ENCODE measurements at regions not wholly inside any gene's neighbourhood (a gene's known extent, or its start where the extent isn't known, plus 50 kb on each side); places are given as distances from the start of the nearest gene placed in this dataset.

DNA sequence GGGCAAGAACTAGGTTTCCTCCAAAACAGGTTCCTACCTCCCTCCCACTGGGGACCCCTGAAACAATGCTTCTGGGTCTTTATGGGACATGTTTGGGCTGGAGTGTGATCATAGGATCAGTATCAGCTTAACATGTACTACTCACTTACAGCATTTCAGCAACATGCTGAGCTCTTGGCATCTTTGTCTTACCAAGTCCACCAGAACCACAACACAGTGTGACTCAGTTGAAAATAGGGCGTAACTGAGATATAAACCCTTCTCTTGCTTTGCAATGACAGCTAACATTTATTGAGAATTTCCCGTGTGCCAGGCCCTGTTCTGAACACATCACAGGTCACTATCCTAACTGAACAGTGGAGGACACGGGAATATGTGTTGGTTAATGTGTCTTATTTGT lies 218.5 kb upstream of the LNX1 start:
- Histone ChIP-seq H3K4me1 (ENCODE audit: control insufficient read depth, insufficient read depth, low read length) (no peaks in the 10 kb centered on the region), H3K36me3 (ENCODE audit: control insufficient read depth, insufficient read depth, low read length, severe bottlenecking) (no peaks in the 10 kb centered on the region), H3K27me3 (replicated peaks; ENCODE audit: control insufficient read depth, insufficient read depth, low read length) (no peaks in the 10 kb centered on the region), H3K4me3 (ENCODE audit: low read length) (no peak overlapping the region), H3K9ac (ENCODE audit: low read length) (no peak overlapping the region), H3K9me3 (ENCODE audit: control insufficient read depth, low read length) (no peaks in the 10 kb centered on the region)
- no peak for DNase-seq (ENCODE audit: low read depth)

DNA sequence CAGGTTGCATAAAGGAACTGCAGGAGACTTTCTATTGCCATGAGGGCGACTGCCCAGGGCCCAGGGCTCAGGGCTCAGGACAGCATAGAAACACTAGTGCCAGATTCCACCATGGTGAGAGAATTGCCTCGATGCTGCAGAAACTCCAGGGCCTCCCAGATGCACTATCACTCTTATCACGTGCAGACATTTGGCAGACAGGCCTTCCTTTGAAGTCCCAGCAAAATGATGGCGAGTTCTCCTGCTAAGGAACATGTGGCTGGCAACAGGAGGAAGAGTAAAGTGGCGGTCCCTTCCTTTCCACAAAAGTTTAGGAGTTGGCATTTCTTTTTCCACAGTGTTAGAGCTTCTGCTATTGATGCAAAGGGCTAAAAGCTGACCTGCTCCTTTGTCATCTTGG lies 214.0 kb upstream of the LNX1 start:
- Histone ChIP-seq H3K36me3 (ENCODE audit: control insufficient read depth, insufficient read depth, low read length, severe bottlenecking) (no peaks in the 10 kb centered on the region), H3K4me1 (ENCODE audit: control insufficient read depth, insufficient read depth, low read length) (no peaks in the 10 kb centered on the region), H3K9ac (ENCODE audit: low read length) (no peak overlapping the region), H3K27me3 (replicated peaks; ENCODE audit: control insufficient read depth, insufficient read depth, low read length) (no peaks in the 10 kb centered on the region), H3K4me3 (ENCODE audit: low read length) (no peak overlapping the region), H3K9me3 (ENCODE audit: control insufficient read depth, low read length) (no peaks in the 10 kb centered on the region)
- DNase-seq (ENCODE audit: low read depth) = no peak

DNA sequence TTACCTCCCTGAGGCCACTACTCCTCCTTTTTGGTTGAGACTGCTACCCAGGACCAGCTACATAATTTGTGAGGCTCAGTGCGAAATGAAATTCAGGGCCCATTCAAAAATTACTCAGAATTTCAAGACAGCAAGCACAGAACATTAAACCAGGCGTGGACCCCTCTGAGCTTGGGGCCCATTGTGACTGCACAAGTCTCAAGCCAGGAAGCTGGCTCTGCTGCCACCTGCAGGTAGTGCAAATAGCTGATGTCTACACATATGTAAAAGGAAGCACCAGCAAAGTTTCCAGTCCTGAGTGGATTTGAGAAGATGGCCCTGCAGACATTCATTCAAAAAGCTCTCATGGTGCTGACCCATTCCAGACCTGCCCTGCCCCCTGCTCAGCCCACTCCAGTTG lies 213.4 kb upstream of the LNX1 start:
- Histone ChIP-seq H3K4me3 (ENCODE audit: low read length) (no peak overlapping the region), H3K27me3 (replicated peaks; ENCODE audit: control insufficient read depth, insufficient read depth, low read length) (no peaks in the 10 kb centered on the region), H3K9me3 (ENCODE audit: control insufficient read depth, low read length) (no peaks in the 10 kb centered on the region), H3K36me3 (ENCODE audit: control insufficient read depth, insufficient read depth, low read length, severe bottlenecking) (no peaks in the 10 kb centered on the region), H3K4me1 (ENCODE audit: control insufficient read depth, insufficient read depth, low read length) (no peaks in the 10 kb centered on the region), H3K9ac (ENCODE audit: low read length) (no peak overlapping the region)
- no peak for DNase-seq (ENCODE audit: low read depth)

DNA sequence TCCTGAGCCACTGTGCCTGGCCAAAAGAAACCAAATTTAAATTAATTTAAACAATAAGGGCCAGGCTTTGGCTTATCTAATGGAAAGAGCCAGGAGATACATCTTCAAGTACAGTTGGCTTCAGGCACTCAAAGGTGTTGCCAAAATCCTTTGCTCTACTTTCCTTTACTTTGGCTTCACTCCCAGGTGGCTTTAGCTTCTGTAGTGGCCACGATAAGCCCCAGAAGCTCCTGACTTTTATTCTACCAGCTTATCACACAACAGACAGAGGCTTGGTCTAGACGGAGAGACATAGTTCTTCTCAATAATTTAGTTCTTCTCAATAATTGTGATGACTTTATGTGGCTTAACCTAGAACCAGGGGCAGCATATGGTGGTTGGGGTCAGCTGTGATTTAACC lies 211.2 kb upstream of the LNX1 start:
- no peaks in the 10 kb centered on the region for H3K36me3 ChIP-seq (ENCODE audit: control insufficient read depth, insufficient read depth, low read length, severe bottlenecking)
- DNase-seq (ENCODE audit: low read depth) = no peak
- H3K9me3 ChIP-seq (ENCODE audit: control insufficient read depth, low read length) = no peaks in the 10 kb centered on the region
- no peak overlapping the region for H3K9ac ChIP-seq (ENCODE audit: low read length)
- no peaks in the 10 kb centered on the region for H3K27me3 ChIP-seq (replicated peaks; ENCODE audit: control insufficient read depth, insufficient read depth, low read length)
- H3K4me1 ChIP-seq (ENCODE audit: control insufficient read depth, insufficient read depth, low read length) = no peaks in the 10 kb centered on the region
- H3K4me3 ChIP-seq (ENCODE audit: low read length) = no peak overlapping the region

DNA sequence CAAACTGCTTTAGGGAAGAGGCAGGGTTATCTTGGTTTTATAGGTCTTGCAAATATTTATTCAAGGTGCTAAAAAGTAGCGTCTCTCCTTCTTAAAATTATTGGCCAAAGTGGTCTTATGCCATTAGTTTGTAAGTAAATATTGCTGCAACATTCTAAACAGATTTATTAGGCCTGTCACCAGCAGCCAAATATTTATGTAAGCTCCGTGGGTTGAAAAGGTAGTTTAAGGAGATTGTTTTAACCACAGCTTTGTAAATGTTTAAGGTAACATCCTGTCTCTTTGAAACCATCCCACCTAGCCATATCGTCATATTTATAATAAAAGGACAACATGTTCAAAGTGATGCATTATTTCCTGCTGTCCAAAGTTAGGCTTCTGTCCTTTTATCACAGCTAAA lies 210.1 kb upstream of the LNX1 start:
- H3K9me3 ChIP-seq (ENCODE audit: control insufficient read depth, low read length) = no peaks in the 10 kb centered on the region
- no peaks in the 10 kb centered on the region for H3K4me1 ChIP-seq (ENCODE audit: control insufficient read depth, insufficient read depth, low read length)
- no peak for DNase-seq (ENCODE audit: low read depth)
- H3K27me3 ChIP-seq (replicated peaks; ENCODE audit: control insufficient read depth, insufficient read depth, low read length) = no peaks in the 10 kb centered on the region
- H3K4me3 ChIP-seq (ENCODE audit: low read length) = no peak overlapping the region
- no peak overlapping the region for H3K9ac ChIP-seq (ENCODE audit: low read length)
- no peaks in the 10 kb centered on the region for H3K36me3 ChIP-seq (ENCODE audit: control insufficient read depth, insufficient read depth, low read length, severe bottlenecking)

DNA sequence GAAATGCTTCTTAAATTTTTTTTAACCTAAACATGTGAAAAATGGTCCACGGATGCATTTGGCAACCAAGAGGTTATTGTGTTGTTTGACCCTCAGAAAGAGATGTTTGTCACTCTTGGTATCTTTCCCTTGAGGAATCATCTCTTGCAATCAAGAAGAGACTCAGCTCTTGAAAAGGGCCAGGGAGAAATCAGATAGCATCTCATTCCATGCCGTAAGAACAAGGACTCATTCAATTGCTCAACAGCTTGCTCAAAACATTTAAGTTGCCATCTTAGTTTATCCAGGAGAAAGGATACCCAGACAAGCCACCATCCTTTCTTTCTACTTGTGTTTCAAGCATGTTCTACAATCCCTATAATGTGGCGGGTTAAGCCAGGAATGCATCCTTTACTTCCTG lies 209.5 kb upstream of the LNX1 start:
- H3K9me3 ChIP-seq (ENCODE audit: control insufficient read depth, low read length) = no peaks in the 10 kb centered on the region
- no peak overlapping the region for H3K4me3 ChIP-seq (ENCODE audit: low read length)

DNA sequence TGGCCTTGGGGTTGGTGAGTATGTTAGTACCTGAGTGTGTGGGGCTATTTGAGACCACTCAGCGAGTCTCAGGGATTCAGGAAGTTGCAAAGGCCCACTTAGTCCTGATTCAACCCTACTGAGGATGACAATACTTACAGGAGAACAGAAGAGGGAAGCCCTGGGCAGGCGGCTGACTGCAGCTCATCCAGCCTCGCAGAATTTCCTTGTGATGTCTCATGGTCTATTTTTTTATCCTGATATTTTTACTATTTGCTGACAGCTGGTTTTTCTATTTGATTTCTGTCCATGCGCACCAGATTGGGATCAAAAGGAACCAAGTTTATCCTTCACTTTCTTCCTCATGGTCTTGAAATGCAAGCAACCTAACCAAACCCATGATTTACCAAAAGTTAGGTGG lies 201.8 kb upstream of the LNX1 start:
- Histone ChIP-seq H3K9ac (ENCODE audit: low read length) (no peak overlapping the region), H3K36me3 (ENCODE audit: control insufficient read depth, insufficient read depth, low read length, severe bottlenecking) (no peaks in the 10 kb centered on the region), H3K4me3 (ENCODE audit: low read length) (no peak overlapping the region), H3K9me3 (ENCODE audit: control insufficient read depth, low read length) (no peaks in the 10 kb centered on the region), H3K4me1 (ENCODE audit: control insufficient read depth, insufficient read depth, low read length) (no peaks in the 10 kb centered on the region), H3K27me3 (replicated peaks; ENCODE audit: control insufficient read depth, insufficient read depth, low read length) (no peaks in the 10 kb centered on the region)
- DNase-seq (ENCODE audit: low read depth) = no peak

More for the DNA sequence above, 209.5 kb upstream of the LNX1 start:
- Histone ChIP-seq H3K9ac (ENCODE audit: low read length) (no peak overlapping the region), H3K4me1 (ENCODE audit: control insufficient read depth, insufficient read depth, low read length) (no peaks in the 10 kb centered on the region), H3K36me3 (ENCODE audit: control insufficient read depth, insufficient read depth, low read length, severe bottlenecking) (no peaks in the 10 kb centered on the region), H3K27me3 (replicated peaks; ENCODE audit: control insufficient read depth, insufficient read depth, low read length) (no peaks in the 10 kb centered on the region)
- no peak for DNase-seq (ENCODE audit: low read depth)

DNA sequence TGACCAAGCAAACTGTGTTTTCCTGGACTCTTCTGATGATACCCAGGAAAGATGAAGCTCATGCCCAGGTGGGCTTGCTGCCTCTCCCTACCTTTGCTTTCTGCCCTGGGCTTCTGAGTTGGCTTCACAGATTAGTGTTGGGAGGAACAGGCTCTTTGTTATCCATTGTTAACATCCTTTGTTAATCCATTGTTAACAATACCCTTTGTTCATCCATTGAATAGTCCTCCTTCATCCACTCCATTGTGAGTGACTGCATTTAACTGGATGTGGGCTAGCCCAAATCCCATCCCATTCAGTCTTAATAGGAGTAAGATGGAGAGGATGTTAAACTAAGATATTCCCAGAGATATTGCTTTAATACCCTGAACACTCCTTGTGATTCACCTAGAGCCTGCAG lies 199.0 kb upstream of the LNX1 start:
- H3K4me1 ChIP-seq (ENCODE audit: control insufficient read depth, insufficient read depth, low read length) = peaks cover 10% of the 10 kb centered on the region
- no peak overlapping the region for H3K9ac ChIP-seq (ENCODE audit: low read length)
- no peaks in the 10 kb centered on the region for H3K9me3 ChIP-seq (ENCODE audit: control insufficient read depth, low read length)
- no peaks in the 10 kb centered on the region for H3K27me3 ChIP-seq (replicated peaks; ENCODE audit: control insufficient read depth, insufficient read depth, low read length)
- no peak for DNase-seq (ENCODE audit: low read depth)
- no peaks in the 10 kb centered on the region for H3K36me3 ChIP-seq (ENCODE audit: control insufficient read depth, insufficient read depth, low read length, severe bottlenecking)
- no peak overlapping the region for H3K4me3 ChIP-seq (ENCODE audit: low read length)

DNA sequence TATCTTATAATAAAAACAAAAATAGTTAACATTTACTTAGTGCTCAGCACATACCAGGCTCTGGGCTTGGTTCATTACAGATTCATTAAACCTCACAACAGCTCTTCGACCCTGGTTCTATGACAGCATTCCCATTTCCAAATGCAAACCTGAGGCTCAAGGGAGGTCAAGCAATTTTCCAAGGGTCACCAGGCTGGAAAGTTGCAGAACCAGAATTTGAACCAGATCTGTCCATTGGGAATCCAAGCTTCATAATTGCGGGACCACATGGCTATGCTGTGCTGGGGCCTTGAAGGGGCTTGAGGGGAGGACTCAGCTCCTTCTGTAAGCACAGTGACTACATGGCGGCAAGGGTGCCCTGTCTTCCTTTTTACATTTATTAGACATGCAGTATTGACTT lies 197.3 kb upstream of the LNX1 start:
- Histone ChIP-seq H3K27me3 (replicated peaks; ENCODE audit: control insufficient read depth, insufficient read depth, low read length) (no peaks in the 10 kb centered on the region), H3K4me1 (ENCODE audit: control insufficient read depth, insufficient read depth, low read length) (peaks cover 10% of the 10 kb centered on the region), H3K36me3 (ENCODE audit: control insufficient read depth, insufficient read depth, low read length, severe bottlenecking) (no peaks in the 10 kb centered on the region), H3K4me3 (ENCODE audit: low read length) (no peak overlapping the region), H3K9me3 (ENCODE audit: control insufficient read depth, low read length) (no peaks in the 10 kb centered on the region), H3K9ac (ENCODE audit: low read length) (no peak overlapping the region)
- no peak for DNase-seq (ENCODE audit: low read depth)

DNA sequence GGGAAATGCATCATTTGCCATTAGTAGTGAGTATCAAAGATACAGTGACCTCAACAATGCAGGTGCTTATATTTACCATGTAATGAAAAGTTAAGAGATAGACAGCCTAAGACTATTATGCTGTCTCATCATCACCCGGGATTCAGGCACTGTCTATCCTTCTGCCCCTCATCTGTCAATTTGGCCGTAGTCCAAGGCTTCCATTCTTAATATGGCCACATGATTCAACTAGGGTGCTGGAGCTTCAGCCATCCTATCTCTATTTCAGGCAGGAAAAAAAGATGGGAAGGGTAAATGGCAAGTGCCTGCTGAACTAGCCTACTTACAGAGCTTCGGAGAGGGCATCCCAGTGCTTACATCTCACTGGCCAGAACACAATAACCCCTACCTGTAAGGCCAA lies 196.7 kb upstream of the LNX1 start:
- DNase-seq (ENCODE audit: low read depth) = no peak
- no peaks in the 10 kb centered on the region for H3K27me3 ChIP-seq (replicated peaks; ENCODE audit: control insufficient read depth, insufficient read depth, low read length)
- H3K4me3 ChIP-seq (ENCODE audit: low read length) = no peak overlapping the region

DNA sequence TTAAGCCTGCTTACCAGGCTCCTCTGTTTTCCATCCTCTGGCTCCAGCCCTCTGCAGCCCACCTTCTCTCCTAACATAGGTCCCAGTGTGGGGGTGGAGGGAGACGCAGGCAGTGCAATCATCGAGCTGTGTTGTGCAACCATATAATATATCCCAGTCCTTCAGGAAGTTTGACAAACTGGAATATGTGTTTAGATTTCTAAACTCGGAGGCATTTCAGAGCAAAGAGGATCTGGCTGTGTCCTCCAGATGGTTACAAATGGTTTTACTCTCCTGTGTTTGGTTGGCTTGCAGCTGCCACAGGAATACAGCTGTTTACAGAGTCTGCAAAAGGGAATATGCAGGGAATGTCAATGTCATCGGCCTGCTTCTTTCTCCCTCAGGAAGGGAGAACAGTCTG lies 195.3 kb upstream of the LNX1 start:
- H3K9me3 ChIP-seq (ENCODE audit: control insufficient read depth, low read length) = no peaks in the 10 kb centered on the region

More for the DNA sequence above, 196.7 kb upstream of the LNX1 start:
- Histone ChIP-seq H3K4me1 (ENCODE audit: control insufficient read depth, insufficient read depth, low read length) (peaks cover 10% of the 10 kb centered on the region), H3K9ac (ENCODE audit: low read length) (no peak overlapping the region), H3K9me3 (ENCODE audit: control insufficient read depth, low read length) (no peaks in the 10 kb centered on the region), H3K36me3 (ENCODE audit: control insufficient read depth, insufficient read depth, low read length, severe bottlenecking) (no peaks in the 10 kb centered on the region)

DNA sequence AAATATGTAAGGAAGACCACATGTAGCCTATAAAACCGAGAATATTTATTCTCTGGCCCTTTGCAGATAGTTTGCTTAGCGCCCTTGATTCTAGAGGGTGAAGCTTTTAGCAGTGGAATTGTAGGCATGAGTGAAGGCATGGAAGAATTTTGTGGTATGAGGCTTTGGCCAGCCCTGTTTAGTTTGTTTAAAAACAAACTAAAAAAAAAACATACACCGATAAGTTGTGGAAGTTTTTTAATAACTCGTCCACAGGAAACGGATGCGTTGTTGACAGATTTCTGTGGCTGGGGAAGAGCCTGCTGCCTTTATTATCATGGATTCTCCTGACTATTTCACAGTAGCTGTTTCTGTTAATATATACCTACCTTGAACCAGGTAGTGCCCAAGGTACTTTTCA lies 194.7 kb upstream of the LNX1 start:
- no peak overlapping the region for H3K4me3 ChIP-seq (ENCODE audit: low read length)
- H3K9me3 ChIP-seq (ENCODE audit: control insufficient read depth, low read length) = no peaks in the 10 kb centered on the region
- DNase-seq (ENCODE audit: low read depth) = peak; percentile 29
- H3K36me3 ChIP-seq (ENCODE audit: control insufficient read depth, insufficient read depth, low read length, severe bottlenecking) = no peaks in the 10 kb centered on the region
- H3K4me1 ChIP-seq (ENCODE audit: control insufficient read depth, insufficient read depth, low read length) = peaks cover 10% of the 10 kb centered on the region
- no peaks in the 10 kb centered on the region for H3K27me3 ChIP-seq (replicated peaks; ENCODE audit: control insufficient read depth, insufficient read depth, low read length)
- no peak overlapping the region for H3K9ac ChIP-seq (ENCODE audit: low read length)

More for the DNA sequence above, 195.3 kb upstream of the LNX1 start:
- Histone ChIP-seq H3K4me1 (ENCODE audit: control insufficient read depth, insufficient read depth, low read length) (peaks cover 10% of the 10 kb centered on the region), H3K9ac (ENCODE audit: low read length) (peak overlapping the region; percentile 42), H3K4me3 (ENCODE audit: low read length) (peak overlapping the region; percentile 14), H3K36me3 (ENCODE audit: control insufficient read depth, insufficient read depth, low read length, severe bottlenecking) (no peaks in the 10 kb centered on the region), H3K27me3 (replicated peaks; ENCODE audit: control insufficient read depth, insufficient read depth, low read length) (no peaks in the 10 kb centered on the region)
- peak; percentile 75 for DNase-seq (ENCODE audit: low read depth)

Data from adipocyte (in vitro differentiated cells).